ENCODE measurements at regions not wholly inside any gene's neighbourhood (a gene's known extent, or its start where the extent isn't known, plus 50 kb on each side); places are given as distances from the start of the nearest gene placed in this dataset.
A peak's percentile ranks its signal among the peaks of the same experiment; 100 is the strongest.

DNA sequence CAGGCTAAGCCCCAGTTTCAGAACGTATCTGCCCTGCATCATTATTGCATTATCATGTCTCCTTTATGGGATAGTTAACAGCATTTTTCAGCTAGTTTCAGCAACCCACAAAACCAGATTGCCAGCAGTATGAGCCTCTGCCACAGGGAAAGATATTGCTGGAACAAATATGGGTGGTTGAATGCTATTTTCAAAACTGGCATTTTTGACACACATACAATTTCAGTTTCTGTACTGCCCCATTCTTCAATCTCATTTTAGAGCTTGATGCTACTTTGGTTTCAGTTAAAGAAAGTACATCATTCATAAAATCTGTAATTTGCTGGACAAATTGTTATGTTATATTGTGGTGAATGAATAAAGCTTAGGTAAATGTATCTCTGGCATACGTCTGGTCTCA lies 1037.5 kb downstream of the NAALADL2 start:
- Histone ChIP-seq H3K9ac (ENCODE audit: insufficient read depth, low read length, poor library complexity, severe bottlenecking) (no peak overlapping the region), H3K79me2 (ENCODE audit: insufficient read depth, low read length) (no peaks in the 10 kb centered on the region), H3K27me3 (ENCODE audit: control insufficient read depth in 2 of 2, insufficient read depth in 2 of 2, low read length in 2 of 2) (no peaks in the 10 kb centered on the region), H3K36me3 (replicated peaks in 1 of 2; ENCODE audit: control insufficient read depth in 1 of 2, insufficient read depth in 2 of 2, low read length in 2 of 2) (no peaks in the 10 kb centered on the region), H4K20me1 (ENCODE audit: insufficient read depth, low read length) (no peaks in the 10 kb centered on the region), H3K27ac (ENCODE audit: low read depth in 1 of 2, low read length in 2 of 2) (no peak overlapping the region), H3K4me2 (replicated peaks; ENCODE audit: extremely low read depth, low read length, poor library complexity, severe bottlenecking) (no peak overlapping the region), H3K4me1 (ENCODE audit: control insufficient read depth in 1 of 2, insufficient read depth in 2 of 2, low read length in 2 of 2) (no peaks in the 10 kb centered on the region), H3K4me3 (replicated peaks in 1 of 3; ENCODE audit: low read depth in 2 of 3, low read length in 3 of 3) (no peak overlapping the region), H2AFZ (ENCODE audit: insufficient read depth, low read depth, low read length, poor library complexity, severe bottlenecking) (no peak overlapping the region), H3K9me3 (replicated peaks in 1 of 2; ENCODE audit: control insufficient read depth in 1 of 2, insufficient read depth in 1 of 2, low read length in 2 of 2) (peaks cover 17 to 30% of the 10 kb centered on the region in 2 donors)
- Mint-ChIP-seq H3K36me3 (no peaks in the 10 kb centered on the region), H3K27ac (no peak overlapping the region), H3K4me3 (no peak overlapping the region), H3K9me3 (peaks cover 2 to 15% (median 14%) of the 10 kb centered on the region in 7 donors), H3K4me1 (no peaks in the 10 kb centered on the region), H3K27me3 (ENCODE audit: low read depth in 3 of 3) (no peaks in the 10 kb centered on the region)
- TF ChIP-seq CTCF (IDR thresholded peaks at IDR 0.05), result no peak
- intact Hi-C loops (cut with micrococcal nuclease), result no loop called here
- no peak for DNase-seq
- 100% methylated on average over 1 of the region's 2 CpGs for WGBS (ENCODE audit: insufficient coverage)

GRCh38 chr3:175895731-175896130 lies 1036.6 kb downstream of the NAALADL2 start:
- no CpG with 5 or more reads among the region's 1 CpG for WGBS (ENCODE audit: insufficient coverage)
- H3K27me3 ChIP-seq (ENCODE audit: control insufficient read depth in 2 of 2, insufficient read depth in 2 of 2, low read length in 2 of 2), result no peaks in the 10 kb centered on the region
- intact Hi-C loops (cut with micrococcal nuclease), result no loop called here
- no peaks in the 10 kb centered on the region for H3K36me3 ChIP-seq (replicated peaks in 1 of 2; ENCODE audit: control insufficient read depth in 1 of 2, insufficient read depth in 2 of 2, low read length in 2 of 2)
- no peak overlapping the region for H3K4me2 ChIP-seq (replicated peaks; ENCODE audit: extremely low read depth, low read length, poor library complexity, severe bottlenecking)
- H3K27ac ChIP-seq (ENCODE audit: low read depth in 1 of 2, low read length in 2 of 2), result no peak overlapping the region
- Mint-ChIP-seq H3K27me3 (ENCODE audit: low read depth in 3 of 3) (no peaks in the 10 kb centered on the region), H3K9me3 (peaks cover 2 to 18% (median 14%) of the 10 kb centered on the region in 7 donors), H3K27ac (peak overlapping the region in 1 of 7 donors; percentile 11), H3K4me1 (no peaks in the 10 kb centered on the region), H3K4me3 (no peak overlapping the region), H3K36me3 (no peaks in the 10 kb centered on the region)
- no peaks in the 10 kb centered on the region for H3K79me2 ChIP-seq (ENCODE audit: insufficient read depth, low read length)
- DNase-seq, result no peak
- TF ChIP-seq CTCF (IDR thresholded peaks at IDR 0.05), result no peak
- H3K4me1 ChIP-seq (ENCODE audit: control insufficient read depth in 1 of 2, insufficient read depth in 2 of 2, low read length in 2 of 2), result no peaks in the 10 kb centered on the region
- H3K9me3 ChIP-seq (replicated peaks in 1 of 2; ENCODE audit: control insufficient read depth in 1 of 2, insufficient read depth in 1 of 2, low read length in 2 of 2), result peaks cover 21 to 26% of the 10 kb centered on the region in 2 donors
- no peak overlapping the region for H3K9ac ChIP-seq (ENCODE audit: insufficient read depth, low read length, poor library complexity, severe bottlenecking)
- H4K20me1 ChIP-seq (ENCODE audit: insufficient read depth, low read length), result no peaks in the 10 kb centered on the region
- no peak overlapping the region for H3K4me3 ChIP-seq (replicated peaks in 1 of 3; ENCODE audit: low read depth in 2 of 3, low read length in 3 of 3)
- no peak overlapping the region for H2AFZ ChIP-seq (ENCODE audit: insufficient read depth, low read depth, low read length, poor library complexity, severe bottlenecking)
